ENCODE measurements at regions not wholly inside any gene's neighbourhood (a gene's known extent, or its start where the extent isn't known, plus 50 kb on each side); places are given as distances from the start of the nearest gene placed in this dataset.

GRCh38 chr16:54412777-54413455, 126.3 kb upstream of the IRX3 start:
- H3K4me3 ChIP-seq (ENCODE audit: low read depth, low read length) = no peak overlapping the region
- no peak for DNase-seq (ENCODE audit: low read depth)
- no peak for TF ChIP-seq CTCF (IDR thresholded peaks at IDR 0.05; ENCODE audit: control insufficient read depth, extremely low read depth, insufficient read depth)

- no peak for DNase-seq (ENCODE audit: low read depth)
- H3K4me3 ChIP-seq (ENCODE audit: low read depth, low read length) = no peak overlapping the region
- TF ChIP-seq CTCF (IDR thresholded peaks at IDR 0.05; ENCODE audit: control insufficient read depth, extremely low read depth, insufficient read depth) = no peak
Measured at GRCh38 chr16:54412037-54412436, 125.5 kb upstream of the IRX3 start.

GRCh38 chr16:54411544-54411943, 125.0 kb upstream of the IRX3 start:
- no peak for TF ChIP-seq CTCF (IDR thresholded peaks at IDR 0.05; ENCODE audit: control insufficient read depth, extremely low read depth, insufficient read depth)
- no peak overlapping the region for H3K4me3 ChIP-seq (ENCODE audit: low read depth, low read length)
- DNase-seq (ENCODE audit: low read depth) = no peak

- no peak for DNase-seq (ENCODE audit: low read depth)
- no peak for TF ChIP-seq CTCF (IDR thresholded peaks at IDR 0.05; ENCODE audit: control insufficient read depth, extremely low read depth, insufficient read depth)
- no peak overlapping the region for H3K4me3 ChIP-seq (ENCODE audit: low read depth, low read length)
Measured at GRCh38 chr16:54409982-54410381, 123.4 kb upstream of the IRX3 start.

- no peak for TF ChIP-seq CTCF (IDR thresholded peaks at IDR 0.05; ENCODE audit: control insufficient read depth, extremely low read depth, insufficient read depth)
- no peak overlapping the region for H3K4me3 ChIP-seq (ENCODE audit: low read depth, low read length)
- DNase-seq (ENCODE audit: low read depth) = no peak
Measured at GRCh38 chr16:54407596-54407995, 121.0 kb upstream of the IRX3 start.

- DNase-seq (ENCODE audit: low read depth) = no peak
- TF ChIP-seq CTCF (IDR thresholded peaks at IDR 0.05; ENCODE audit: control insufficient read depth, extremely low read depth, insufficient read depth) = no peak
Measured at GRCh38 chr16:54405478-54405877, 118.9 kb upstream of the IRX3 start.

GRCh38 chr16:54403580-54403979, 117.0 kb upstream of the IRX3 start:
- TF ChIP-seq CTCF (IDR thresholded peaks at IDR 0.05; ENCODE audit: control insufficient read depth, extremely low read depth, insufficient read depth) = no peak
- H3K4me3 ChIP-seq (ENCODE audit: low read depth, low read length) = no peak overlapping the region
- DNase-seq (ENCODE audit: low read depth) = no peak

More at GRCh38 chr16:54405478-54405877, 118.9 kb upstream of the IRX3 start:
- H3K4me3 ChIP-seq (ENCODE audit: low read depth, low read length) = no peak overlapping the region

Measured in LNCaP clone FGC (cell line).